Upper lobe of left lung (tissue), 6 donors: ENCODE measurements at regions not wholly inside any gene's neighbourhood (a gene's known extent, or its start where the extent isn't known, plus 50 kb on each side); places are given as distances from the start of the nearest gene placed in this dataset.

Experiments used
- ATAC-seq, 2 donors: fragments of 200-7000 bp; cut with Tn5 transposase; one replicate each; pipeline ENCODE4 v1.9.1; 2022; ENCODE audit warnings: mild to moderate bottlenecking in 2 of 2, moderate library complexity in 2 of 2; ENCODE audit not compliant: low FRiP score in 2 of 2
- DNase-seq, 2 donors: peaks; one replicate each; pipeline ENCODE4 v3.0.0-alpha.2; 2019 to 2020
- H3K27ac ChIP-seq, 4 donors: fragments of 200-600 bp; sonication (generic); one replicate each; pipeline ENCODE4 v1.5.1; 2016 to 2019
- H3K27me3 ChIP-seq, 4 donors: fragments of 200-600 bp; sonication (generic); one replicate each; pipeline ENCODE4 v1.5.1; 2017 to 2019
- H3K36me3 ChIP-seq, 4 donors: fragments of 200-600 bp; sonication (generic); one replicate each; pipeline ENCODE4 v1.5.1; 2016 to 2019
- H3K4me1 ChIP-seq, 4 donors: fragments of 200-600 bp; sonication (generic); one replicate each; pipeline ENCODE4 v1.5.1; 2018 to 2019
- H3K4me3 ChIP-seq, 4 donors: fragments of 200-600 bp; sonication (generic); one replicate each; pipeline ENCODE4 v1.5.1; 2017 to 2019; ENCODE audit warnings: mild to moderate bottlenecking in 2 of 4, moderate library complexity in 1 of 4
- H3K9me3 ChIP-seq, 4 donors: fragments of 200-600 bp; sonication (generic); one replicate each; pipeline ENCODE4 v1.5.1; 2018 to 2019
- EP300 ChIP-seq, 4 donors: sonication (generic); formaldehyde crosslinking; IDR thresholded peaks; one replicate each; pipeline ENCODE4 v1.5.1; 2017; ENCODE audit warnings: antibody characterized with exemption in 4 of 4, control low read depth in 2 of 4
- POLR2A ChIP-seq, 4 donors: fragments of 450-650 bp; IDR thresholded peaks; one replicate each; pipeline ENCODE4 v1.5.1; 2016 to 2017; ENCODE audit warnings: antibody characterized with exemption in 4 of 4, mild to moderate bottlenecking in 2 of 4
- POLR2AphosphoS5 ChIP-seq, 2 donors: sonication (generic); formaldehyde crosslinking; IDR thresholded peaks; one replicate each; pipeline ENCODE4 v1.5.1; 2017; ENCODE audit warnings: antibody characterized with exemption in 2 of 2
- WGBS, 2 donors: methylation state at CpG; one replicate each; pipeline ENCODE4 v1.1.5; 2017 to 2018; 5-methylcytosine and 5-hydroxymethylcytosine counted together
- TF ChIP-seq, protein P1 (sequence below), 6 experiments: fragments of 450-650 bp in 4 of 6; fragments of 200-600 bp in 2 of 6; sonication (generic) in 2 of 6; IDR thresholded peaks; one replicate each; pipeline ENCODE4 v1.5.1; 2016 to 2019; ENCODE audit warnings: antibody characterized with exemption in 6 of 6
- donor health status: DM: no; HTN: no; CAD: no; lungs with moderate emphysema.
- donor health status: DM: no; HTN: yes; CAD: no; lungs with severe emphysema.

DNA sequence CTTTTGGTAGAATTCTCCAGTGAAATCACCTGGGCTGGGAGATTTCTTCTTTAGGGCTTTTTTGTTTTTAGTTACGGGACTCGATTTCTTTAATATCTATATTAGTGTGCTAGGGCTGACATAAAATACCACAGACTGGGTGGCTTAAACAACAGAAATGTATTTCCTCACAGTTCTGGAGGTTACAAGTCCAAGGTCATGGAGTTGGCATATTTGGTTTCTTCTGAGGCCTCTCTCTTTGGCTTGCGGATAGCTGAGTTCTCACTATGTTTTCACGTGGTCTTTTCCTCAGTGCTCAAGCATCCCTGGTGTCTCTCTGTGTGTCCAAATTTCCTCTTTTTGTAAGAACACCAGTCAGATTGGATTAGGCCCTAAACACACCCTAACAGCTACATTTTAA, 208.5 kb upstream of the DTNA start:
- no peaks in the 10 kb centered on the region for H3K36me3 ChIP-seq
- no peaks in the 10 kb centered on the region for H3K9me3 ChIP-seq
- WGBS, 2 donors = 72 to 76% methylated on average over 4 of the region's 4 CpGs
- H3K4me3 ChIP-seq = no peak overlapping the region
- ATAC-seq = no peak
- H3K27me3 ChIP-seq = no peaks in the 10 kb centered on the region
- DNase-seq = no peak
- H3K4me1 ChIP-seq = no peaks in the 10 kb centered on the region
- TF ChIP-seq POLR2A (IDR thresholded peaks at IDR 0.05) = no peak
- TF ChIP-seq EP300 (IDR thresholded peaks at IDR 0.05) = no peak
- TF ChIP-seq, protein P1, sequence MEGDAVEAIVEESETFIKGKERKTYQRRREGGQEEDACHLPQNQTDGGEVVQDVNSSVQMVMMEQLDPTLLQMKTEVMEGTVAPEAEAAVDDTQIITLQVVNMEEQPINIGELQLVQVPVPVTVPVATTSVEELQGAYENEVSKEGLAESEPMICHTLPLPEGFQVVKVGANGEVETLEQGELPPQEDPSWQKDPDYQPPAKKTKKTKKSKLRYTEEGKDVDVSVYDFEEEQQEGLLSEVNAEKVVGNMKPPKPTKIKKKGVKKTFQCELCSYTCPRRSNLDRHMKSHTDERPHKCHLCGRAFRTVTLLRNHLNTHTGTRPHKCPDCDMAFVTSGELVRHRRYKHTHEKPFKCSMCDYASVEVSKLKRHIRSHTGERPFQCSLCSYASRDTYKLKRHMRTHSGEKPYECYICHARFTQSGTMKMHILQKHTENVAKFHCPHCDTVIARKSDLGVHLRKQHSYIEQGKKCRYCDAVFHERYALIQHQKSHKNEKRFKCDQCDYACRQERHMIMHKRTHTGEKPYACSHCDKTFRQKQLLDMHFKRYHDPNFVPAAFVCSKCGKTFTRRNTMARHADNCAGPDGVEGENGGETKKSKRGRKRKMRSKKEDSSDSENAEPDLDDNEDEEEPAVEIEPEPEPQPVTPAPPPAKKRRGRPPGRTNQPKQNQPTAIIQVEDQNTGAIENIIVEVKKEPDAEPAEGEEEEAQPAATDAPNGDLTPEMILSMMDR (IDR thresholded peaks at IDR 0.05) = no peak
- no peak for TF ChIP-seq POLR2AphosphoS5 (IDR thresholded peaks at IDR 0.05)
- no peak overlapping the region for H3K27ac ChIP-seq

DNA sequence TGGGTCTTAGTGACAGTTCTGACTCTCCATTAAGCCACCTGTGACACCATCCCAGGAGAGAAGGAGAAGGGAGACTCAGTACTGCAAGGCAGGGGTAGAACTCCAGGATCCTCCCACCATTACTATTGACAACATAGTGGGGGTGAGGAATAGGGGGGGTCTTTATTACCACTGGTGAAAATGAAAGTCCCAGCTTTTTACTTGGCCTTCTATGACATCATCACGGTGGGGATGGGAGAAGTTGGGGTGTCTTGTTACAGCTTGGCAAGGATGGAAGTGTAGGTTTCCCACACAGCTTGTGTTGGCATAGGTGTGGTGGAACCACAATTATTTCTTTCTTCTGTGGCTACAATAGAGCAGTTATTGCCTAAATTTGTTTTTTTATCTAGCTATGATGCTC, 203.9 kb upstream of the DTNA start:
- no peaks in the 10 kb centered on the region for H3K4me1 ChIP-seq
- H3K9me3 ChIP-seq = no peaks in the 10 kb centered on the region
- H3K4me3 ChIP-seq = no peak overlapping the region
- WGBS, 2 donors = 79 to 88% methylated on average over 1 of the region's 1 CpG
- DNase-seq (no peak), ATAC-seq (no peak)
- no peaks in the 10 kb centered on the region for H3K36me3 ChIP-seq
- no peak overlapping the region for H3K27ac ChIP-seq
- TF ChIP-seq POLR2AphosphoS5 (IDR thresholded peaks at IDR 0.05) (no peak), EP300 (IDR thresholded peaks at IDR 0.05) (no peak), POLR2A (IDR thresholded peaks at IDR 0.05) (no peak)
- TF ChIP-seq, protein P1 (IDR thresholded peaks at IDR 0.05) = no peak
- no peaks in the 10 kb centered on the region for H3K27me3 ChIP-seq

DNA sequence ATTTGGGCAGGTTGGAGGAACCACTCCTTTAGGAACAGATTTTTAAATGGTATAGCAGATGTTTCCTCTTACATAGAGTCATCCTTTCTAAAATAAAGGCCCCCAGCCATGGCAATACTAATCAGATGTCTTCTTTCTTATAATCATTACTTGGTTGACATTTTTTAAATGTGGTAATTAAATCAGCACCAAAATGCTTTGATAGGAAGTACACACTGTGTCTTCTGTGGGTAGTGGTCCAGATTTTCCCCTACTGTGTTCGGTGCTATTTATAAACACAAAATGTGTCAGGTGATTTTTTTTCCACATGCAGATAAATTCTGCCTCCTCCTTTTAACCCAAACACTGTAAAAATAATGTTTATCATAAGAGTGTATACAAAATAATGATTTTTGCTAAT, 200.9 kb upstream of the DTNA start:
- H3K9me3 ChIP-seq = no peaks in the 10 kb centered on the region
- no peaks in the 10 kb centered on the region for H3K27me3 ChIP-seq
- TF ChIP-seq, protein P1 (IDR thresholded peaks at IDR 0.05) = no peak
- TF ChIP-seq POLR2AphosphoS5 (IDR thresholded peaks at IDR 0.05) = no peak
- no peak for TF ChIP-seq POLR2A (IDR thresholded peaks at IDR 0.05)
- no peak for TF ChIP-seq EP300 (IDR thresholded peaks at IDR 0.05)
- no peak overlapping the region for H3K27ac ChIP-seq
- H3K4me3 ChIP-seq = no peak overlapping the region
- WGBS, 2 donors = 55 to 77% methylated on average over 1 of the region's 1 CpG
- H3K36me3 ChIP-seq = no peaks in the 10 kb centered on the region
- DNase-seq (no peak), ATAC-seq (no peak)
- H3K4me1 ChIP-seq = no peaks in the 10 kb centered on the region

DNA sequence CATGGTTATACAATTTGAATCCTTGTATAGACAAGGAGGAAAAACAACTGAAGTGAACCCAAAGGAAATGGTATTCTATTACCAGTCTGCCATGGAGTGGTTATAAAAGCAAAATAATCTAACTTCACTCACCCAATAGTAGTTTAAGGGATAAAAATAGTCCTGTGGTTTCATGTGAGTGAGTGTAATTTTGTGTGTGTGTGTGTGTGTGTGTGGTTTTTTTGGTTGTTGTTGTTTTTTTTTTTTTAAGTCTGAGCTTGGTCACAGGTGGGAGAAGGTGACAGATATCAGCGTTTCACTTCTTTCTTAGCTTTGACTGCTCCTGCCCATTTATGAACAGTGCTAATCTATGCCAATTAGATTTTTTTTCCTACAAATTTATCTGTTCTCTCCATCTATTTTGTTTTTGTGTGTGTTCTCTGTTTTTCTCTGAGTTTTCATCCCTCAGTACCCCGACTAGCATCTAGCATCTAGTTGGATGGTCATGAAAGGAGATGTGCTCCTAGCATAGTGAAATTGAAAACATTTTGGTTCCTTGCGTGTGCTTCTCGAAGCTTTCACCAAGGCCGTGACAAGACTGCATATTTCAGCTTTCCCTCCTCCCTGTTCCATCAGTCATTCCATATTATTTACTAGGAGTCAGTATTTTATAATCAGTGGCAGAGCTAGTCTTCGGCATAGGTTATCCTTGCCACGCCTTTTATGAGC, 200.1 kb upstream of the DTNA start:
- WGBS, 2 donors = 90 to 92% methylated on average over 7 of the region's 7 CpGs
- Histone ChIP-seq H3K4me3 (no peak overlapping the region), H3K27ac (no peak overlapping the region), H3K4me1 (no peaks in the 10 kb centered on the region), H3K36me3 (no peaks in the 10 kb centered on the region), H3K27me3 (no peaks in the 10 kb centered on the region), H3K9me3 (no peaks in the 10 kb centered on the region)
- TF ChIP-seq, protein P1 (IDR thresholded peaks at IDR 0.05) = no peak
- TF ChIP-seq EP300 (IDR thresholded peaks at IDR 0.05) (no peak), POLR2A (IDR thresholded peaks at IDR 0.05) (no peak), POLR2AphosphoS5 (IDR thresholded peaks at IDR 0.05) (no peak)
- no peak for DNase-seq
- no peak for ATAC-seq

DNA sequence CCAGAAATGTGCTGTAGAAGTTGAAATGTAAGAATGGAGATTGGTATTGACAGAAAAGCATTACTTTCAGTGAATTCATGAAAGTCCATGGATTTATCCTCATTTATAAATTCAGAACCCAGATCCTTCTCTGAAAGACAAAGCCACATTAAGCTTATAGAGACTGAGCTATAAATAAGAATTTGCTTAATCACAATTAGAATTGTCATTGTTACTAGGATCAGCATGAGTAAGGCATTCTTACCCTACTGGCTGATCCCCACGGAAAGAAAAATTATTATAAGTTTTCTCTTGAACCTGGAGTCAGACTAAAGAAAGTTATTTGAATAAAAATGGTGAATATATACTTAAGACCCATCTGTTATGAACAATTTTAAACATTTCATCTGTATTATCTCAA, 199.2 kb upstream of the DTNA start:
- no peak for DNase-seq
- Histone ChIP-seq H3K27me3 (no peaks in the 10 kb centered on the region), H3K27ac (no peak overlapping the region), H3K4me1 (no peaks in the 10 kb centered on the region), H3K36me3 (no peaks in the 10 kb centered on the region), H3K9me3 (no peaks in the 10 kb centered on the region), H3K4me3 (no peak overlapping the region)
- WGBS, 2 donors = 54 to 56% methylated on average over 1 of the region's 1 CpG
- ATAC-seq = no peak
- TF ChIP-seq, protein P1 (IDR thresholded peaks at IDR 0.05) = no peak
- TF ChIP-seq EP300 (IDR thresholded peaks at IDR 0.05) (no peak), POLR2A (IDR thresholded peaks at IDR 0.05) (no peak), POLR2AphosphoS5 (IDR thresholded peaks at IDR 0.05) (no peak)
